ENCODE measurements at regions not wholly inside any gene's neighbourhood (a gene's known extent, or its start where the extent isn't known, plus 50 kb on each side); places are given as distances from the start of the nearest gene placed in this dataset.

GRCh38 chr4:53744446-53745160, 153.3 kb upstream of the LNX1 start:
- H3K4me3 ChIP-seq (ENCODE audit: control insufficient read depth, low read depth, low read length), result no peak overlapping the region
- no peak for TF ChIP-seq CTCF (conservative IDR thresholded peaks at IDR 0.05; ENCODE audit: control insufficient read depth, insufficient read depth, low read depth, low read length)
- DNase-seq (ENCODE audit: low read depth), result no peak

- no peak overlapping the region for H3K4me3 ChIP-seq (ENCODE audit: control insufficient read depth, low read depth, low read length)
- DNase-seq (ENCODE audit: low read depth), result peak; percentile 85
- TF ChIP-seq CTCF (conservative IDR thresholded peaks at IDR 0.05; ENCODE audit: control insufficient read depth, insufficient read depth, low read depth, low read length), result no peak
Observed at GRCh38 chr4:53734584-53735353, 143.5 kb upstream of the LNX1 start.

GRCh38 chr4:53734182-53734581, 142.9 kb upstream of the LNX1 start:
- no peak for DNase-seq (ENCODE audit: low read depth)
- no peak overlapping the region for H3K4me3 ChIP-seq (ENCODE audit: control insufficient read depth, low read depth, low read length)
- no peak for TF ChIP-seq CTCF (conservative IDR thresholded peaks at IDR 0.05; ENCODE audit: control insufficient read depth, insufficient read depth, low read depth, low read length)

GRCh38 chr4:53732661-53733060, 141.4 kb upstream of the LNX1 start:
- no peak for DNase-seq (ENCODE audit: low read depth)

GRCh38 chr4:53730031-53730805, 138.9 kb upstream of the LNX1 start:
- no peak for DNase-seq (ENCODE audit: low read depth)
- TF ChIP-seq CTCF (conservative IDR thresholded peaks at IDR 0.05; ENCODE audit: control insufficient read depth, insufficient read depth, low read depth, low read length), result no peak
- H3K4me3 ChIP-seq (ENCODE audit: control insufficient read depth, low read depth, low read length), result no peak overlapping the region

More at GRCh38 chr4:53732661-53733060, 141.4 kb upstream of the LNX1 start:
- H3K4me3 ChIP-seq (ENCODE audit: control insufficient read depth, low read depth, low read length), result no peak overlapping the region
- no peak for TF ChIP-seq CTCF (conservative IDR thresholded peaks at IDR 0.05; ENCODE audit: control insufficient read depth, insufficient read depth, low read depth, low read length)

- no peak overlapping the region for H3K4me3 ChIP-seq (ENCODE audit: control insufficient read depth, low read depth, low read length)
- no peak for TF ChIP-seq CTCF (conservative IDR thresholded peaks at IDR 0.05; ENCODE audit: control insufficient read depth, insufficient read depth, low read depth, low read length)
- DNase-seq (ENCODE audit: low read depth), result no peak
Observed at GRCh38 chr4:53722110-53722509, 130.8 kb upstream of the LNX1 start.
